A673 (cell line): ENCODE measurements at regions not wholly inside any gene's neighbourhood (a gene's known extent, or its start where the extent isn't known, plus 50 kb on each side); places are given as distances from the start of the nearest gene placed in this dataset.

Source experiments
- BruUV-seq: library from RNA; stranded (reverse); fragments of 400-500 nt; replicated peaks from 2 replicates; lab custom pipeline; 2021; lab: Mats Ljungman, UMichigan
- CTCF ChIA-PET: fragments of 300-600 bp; sonication (Branson Sonifier 250); formaldehyde crosslinking; loops from one replicate; lab custom pipeline; 2022; ENCODE audit warnings: antibody characterized with exemption; lab: Charles Lee
- POLR2A ChIA-PET: fragments of 300-600 bp; sonication (Branson Sonifier 250); formaldehyde crosslinking; loops from one replicate; lab custom pipeline; 2022; ENCODE audit warnings: antibody characterized with exemption; ENCODE audit not compliant: low non-redundant PET; lab: Charles Lee
- DNase-seq: peaks from one replicate; pipeline ENCODE4 v3.0.0-alpha.2; 2015; ENCODE audit warnings: low spot score
- H3K27ac ChIP-seq: fragments of 200-600 bp; sonication (generic); 2 replicates; pipeline ENCODE4 v1.5.1; 2016; ENCODE audit warnings: mixed run types, low read depth, mild to moderate bottlenecking, mixed read lengths, antibody characterized with exemption, low read length; ENCODE audit not compliant: poor library complexity, severe bottlenecking
- H3K27me3 ChIP-seq: fragments of 200-600 bp; sonication (generic); replicated peaks from 2 replicates; pipeline ENCODE4 v1.6.1; 2017; ENCODE audit warnings: mixed run types, low read depth, mild to moderate bottlenecking, mixed read lengths, antibody characterized with exemption, low read length; ENCODE audit not compliant: insufficient read depth, poor library complexity
- H3K36me3 ChIP-seq: fragments of 200-600 bp; sonication (generic); 2 replicates; pipeline ENCODE4 v1.6.1; 2016; ENCODE audit warnings: mixed run types, mild to moderate bottlenecking, mixed read lengths, antibody characterized with exemption, low read length; ENCODE audit not compliant: insufficient read depth, poor library complexity, severe bottlenecking
- H3K4me1 ChIP-seq: fragments of 200-600 bp; sonication (generic); 2 replicates; pipeline ENCODE4 v1.6.1; 2017; ENCODE audit warnings: mixed run types, mild to moderate bottlenecking, mixed read lengths, antibody characterized with exemption, low read length; ENCODE audit not compliant: insufficient read depth, poor library complexity, severe bottlenecking
- H3K4me3 ChIP-seq: fragments of 200-600 bp; sonication (generic); 2 replicates; pipeline ENCODE4 v1.5.1; 2016; ENCODE audit warnings: low read depth, mixed run types, mild to moderate bottlenecking, mixed read lengths, low read length; ENCODE audit not compliant: poor library complexity, severe bottlenecking
- H3K9me3 ChIP-seq: fragments of 200-600 bp; sonication (generic); 2 replicates; pipeline ENCODE4 v1.6.1; 2016; ENCODE audit warnings: mixed run types, low read depth, mild to moderate bottlenecking, mixed read lengths, antibody characterized with exemption, low read length; ENCODE audit not compliant: poor library complexity, severe bottlenecking
- CTCF ChIP-seq: fragments of 300-800, 200-600 bp; sonication (generic); conservative IDR thresholded peaks from 2 replicates; pipeline ENCODE4 v1.5.1; 2017; ENCODE audit warnings: low read depth, mild to moderate bottlenecking, antibody characterized with exemption, low read length, moderate library complexity, mixed read lengths
- EZH2 ChIP-seq: fragments of 200-600 bp; sonication (generic); IDR thresholded peaks from 2 replicates; pipeline ENCODE4 v1.6.1; 2017; ENCODE audit warnings: borderline replicate concordance, low read depth, mild to moderate bottlenecking, mixed read lengths, antibody characterized with exemption, low read length; ENCODE audit not compliant: poor library complexity, severe bottlenecking
- intact Hi-C: fragments of 100-400 bp; cut with micrococcal nuclease; formaldehyde crosslinking; loops from one replicate; pipeline ENCODE4 v1.10.0; 2022; ENCODE audit not compliant: unreplicated experiment

GRCh38 chr17:73770115-73770848, 126.0 kb upstream of the SDK2 start:
- intact Hi-C loops: no loop called here
- no TSS peak for BruUV-seq
- POLR2A ChIA-PET: no interaction called here

GRCh38 chr17:73770849-73771229, 126.6 kb upstream of the SDK2 start:
- H3K9me3 ChIP-seq: no peaks in the 10 kb centered on the region
- CTCF ChIA-PET: no interaction called here
- H3K4me1 ChIP-seq: no peaks in the 10 kb centered on the region
- TF ChIP-seq EZH2 (no peak), CTCF (no peak)
- intact Hi-C loops: no loop called here
- POLR2A ChIA-PET: no interaction called here
- DNase-seq: no peak
- no peak overlapping the region for H3K4me3 ChIP-seq
- H3K36me3 ChIP-seq: no peaks in the 10 kb centered on the region
- no peak overlapping the region for H3K27ac ChIP-seq
- peaks cover 6% of the 10 kb centered on the region for H3K27me3 ChIP-seq
- BruUV-seq: no TSS peak

More at GRCh38 chr17:73770115-73770848, 126.0 kb upstream of the SDK2 start:
- H3K9me3 ChIP-seq: no peaks in the 10 kb centered on the region
- peak; percentile 69 for DNase-seq
- no peak overlapping the region for H3K4me3 ChIP-seq
- CTCF ChIA-PET: no interaction called here
- H3K4me1 ChIP-seq: no peaks in the 10 kb centered on the region
- peaks cover 6% of the 10 kb centered on the region for H3K27me3 ChIP-seq
- TF ChIP-seq EZH2 (no peak), CTCF (no peak)
- no peak overlapping the region for H3K27ac ChIP-seq
- no peaks in the 10 kb centered on the region for H3K36me3 ChIP-seq

- Histone ChIP-seq H3K27me3 (peaks cover 6% of the 10 kb centered on the region), H3K27ac (no peak overlapping the region), H3K4me1 (no peaks in the 10 kb centered on the region), H3K4me3 (no peak overlapping the region), H3K9me3 (no peaks in the 10 kb centered on the region), H3K36me3 (no peaks in the 10 kb centered on the region)
- no TSS peak for BruUV-seq
- no peak for TF ChIP-seq EZH2
- ChIA-PET POLR2A (no interaction called here), CTCF (no interaction called here)
- intact Hi-C loops: no loop called here
- DNase-seq: no peak
These were observed 128.0 kb upstream of the SDK2 start for GRCh38 chr17:73772107-73772705.
